Mucosa of descending colon (tissue), 3 donors: ENCODE measurements at regions not wholly inside any gene's neighbourhood (a gene's known extent, or its start where the extent isn't known, plus 50 kb on each side); places are given as distances from the start of the nearest gene placed in this dataset.

ENCODE experiments used
- ATAC-seq: fragments of 200-7000 bp; cut with Tn5 transposase; one replicate; pipeline ENCODE4 v1.9.1; 2020; ENCODE audit warnings: mild to moderate bottlenecking, moderate library complexity
- DNase-seq, 3 donors: peaks; one replicate each; pipeline ENCODE4 v3.0.0-alpha.2; 2020
- H3K36me3 ChIP-seq: fragments of 200-600 bp; one replicate; pipeline ENCODE4 v1.8.0; 2021; ENCODE audit warnings: low read depth, mild to moderate bottlenecking
- H3K4me1 ChIP-seq: fragments of 200-600 bp; one replicate; pipeline ENCODE4 v1.8.0; 2021; ENCODE audit warnings: low read depth, mild to moderate bottlenecking
- H3K4me3 ChIP-seq: fragments of 200-600 bp; one replicate; pipeline ENCODE4 v1.8.0; 2021; ENCODE audit warnings: mild to moderate bottlenecking
- H3K9me3 ChIP-seq: fragments of 200-600 bp; one replicate; pipeline ENCODE4 v1.8.0; 2021; ENCODE audit warnings: mild to moderate bottlenecking
- CTCF ChIP-seq: fragments of 200-600 bp; IDR thresholded peaks from one replicate; pipeline ENCODE4 v1.8.0; 2022; ENCODE audit warnings: antibody characterized with exemption, mild to moderate bottlenecking
- intact Hi-C, 2 donors: fragments of 100-400 bp; cut with DNase I in 1 of 2; cut with micrococcal nuclease in 1 of 2; formaldehyde crosslinking; loops; one replicate each; pipeline versions ENCODE4 v1.11.0 to v1.11.1; 2022; cut with DNase I, micrococcal nuclease
- donor health status: DM: no; HTN: no; CAD: no; lungs with moderate emphysema.
- donor health status: DM: no; HTN: no; CAD: no.
- donor health status: DM: no; HTN: yes; CAD: no.

- H3K4me1 ChIP-seq: no peaks in the 10 kb centered on the region
- intact Hi-C loops: no loop called here
- no peaks in the 10 kb centered on the region for H3K9me3 ChIP-seq
- no peak for TF ChIP-seq CTCF
- H3K36me3 ChIP-seq: no peaks in the 10 kb centered on the region
- no peak for ATAC-seq
- no peak overlapping the region for H3K4me3 ChIP-seq
- no peak for DNase-seq
These were observed 157.5 kb upstream of the SOX9 start for GRCh38 chr17:71963351-71963750.

- DNase-seq: no peak
- Histone ChIP-seq H3K4me3 (no peak overlapping the region), H3K4me1 (no peaks in the 10 kb centered on the region), H3K36me3 (no peaks in the 10 kb centered on the region), H3K9me3 (no peaks in the 10 kb centered on the region)
- TF ChIP-seq CTCF: no peak
- intact Hi-C loops: no loop called here
- ATAC-seq: no peak
These were observed 157.0 kb upstream of the SOX9 start for GRCh38 chr17:71963791-71964190.

GRCh38 chr17:71964559-71964958 is 156.3 kb upstream of the SOX9 start:
- ATAC-seq (no peak), DNase-seq (no peak)
- intact Hi-C loops: no loop called here
- TF ChIP-seq CTCF: no peak
- no peaks in the 10 kb centered on the region for H3K4me1 ChIP-seq
- no peak overlapping the region for H3K4me3 ChIP-seq
- no peaks in the 10 kb centered on the region for H3K9me3 ChIP-seq
- H3K36me3 ChIP-seq: no peaks in the 10 kb centered on the region

- intact Hi-C loops: no loop called here
- Histone ChIP-seq H3K4me3 (no peak overlapping the region), H3K36me3 (no peaks in the 10 kb centered on the region), H3K9me3 (no peaks in the 10 kb centered on the region), H3K4me1 (no peaks in the 10 kb centered on the region)
- no peak for TF ChIP-seq CTCF
- no peak for ATAC-seq
- DNase-seq: no peak
These were observed 154.8 kb upstream of the SOX9 start for GRCh38 chr17:71966055-71966454.

- Histone ChIP-seq H3K4me3 (no peak overlapping the region), H3K4me1 (no peaks in the 10 kb centered on the region), H3K36me3 (no peaks in the 10 kb centered on the region), H3K9me3 (no peaks in the 10 kb centered on the region)
- no peak for TF ChIP-seq CTCF
- no peak for ATAC-seq
- intact Hi-C loops: no loop called here
- no peak for DNase-seq
These were observed 154.1 kb upstream of the SOX9 start for GRCh38 chr17:71966459-71967313.
